Activated T-helper 2 cell treated with anti-CD3 and anti-CD28 coated beads, Interferon-gamma antibody, Interleukin-2, Interleukin-4, amounts not matched to agents 10 μg/mL and 5 μg/mL and 100 μg/mL, durations not matched to agents 14 hours and 24 hours and 36 hours (primary cell): ENCODE measurements at regions not wholly inside any gene's neighbourhood (a gene's known extent, or its start where the extent isn't known, plus 50 kb on each side); places are given as distances from the start of the nearest gene placed in this dataset.

Experiments used
- DNase-seq: peaks from one replicate; pipeline ENCODE4 v3.0.0; 2021; ENCODE audit warnings: low spot score
- H3K27ac Mint-ChIP-seq: one replicate; pipeline ENCODE4 v1.8.0; 2021; ENCODE audit warnings: mixed read lengths
- H3K27me3 Mint-ChIP-seq: one replicate; pipeline ENCODE4 v1.8.0; 2021; ENCODE audit warnings: low read depth, mixed read lengths
- H3K36me3 Mint-ChIP-seq: one replicate; pipeline ENCODE4 v1.8.0; 2021; ENCODE audit warnings: low read depth, mixed read lengths
- H3K4me1 Mint-ChIP-seq: one replicate; pipeline ENCODE4 v1.8.0; 2021; ENCODE audit warnings: low read depth, mixed read lengths
- H3K4me3 Mint-ChIP-seq: one replicate; pipeline ENCODE4 v1.8.0; 2021; ENCODE audit warnings: low read depth, mild to moderate bottlenecking, moderate library complexity, mixed read lengths
- H3K9me3 Mint-ChIP-seq: one replicate; pipeline ENCODE4 v1.8.0; 2021; ENCODE audit warnings: mixed read lengths
- intact Hi-C: fragments of 100-400 bp; cut with micrococcal nuclease; formaldehyde crosslinking; loops from one replicate; pipeline ENCODE4 v1.15.1; 2023

DNA sequence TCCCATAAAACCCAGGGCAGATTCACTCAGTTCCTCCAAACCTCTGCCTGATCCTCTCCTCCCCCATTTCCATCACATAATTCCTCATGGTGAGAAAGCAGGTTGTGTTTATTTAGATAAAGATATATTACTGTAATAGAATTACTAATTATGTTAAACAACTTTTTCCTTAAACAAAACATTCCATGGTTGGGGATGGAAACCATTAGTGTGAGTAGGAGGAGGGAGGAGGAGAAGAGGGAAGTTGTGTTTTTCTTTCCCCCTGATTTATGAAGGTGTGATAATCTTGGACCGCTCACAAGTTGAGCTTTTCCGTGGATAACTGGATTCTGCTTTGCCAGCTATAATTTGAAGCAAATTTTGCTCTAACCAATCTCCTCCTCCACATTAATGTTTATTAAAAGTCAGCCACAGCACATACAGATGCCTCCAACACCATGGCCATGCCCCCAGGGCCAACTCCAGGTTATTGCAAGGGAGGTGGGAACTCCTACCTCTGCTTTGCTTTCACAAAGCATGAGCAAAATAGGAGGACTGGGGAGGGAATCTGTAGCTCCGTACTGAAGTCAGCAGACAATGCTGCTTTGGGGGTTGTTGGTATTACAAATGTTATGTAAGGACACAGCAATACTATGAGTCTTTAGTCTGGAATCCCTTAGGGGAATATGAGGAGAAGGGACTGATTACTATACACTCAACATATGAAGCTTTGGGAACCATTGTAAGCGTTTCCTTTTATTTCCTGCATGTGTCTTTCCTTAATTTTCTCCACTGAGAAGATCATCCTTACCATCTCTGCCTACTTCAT lies 542.0 kb downstream of the DHX35 start:
- intact Hi-C loops: no loop called here
- H3K27ac Mint-ChIP-seq: no peak overlapping the region
- DNase-seq: no peak
- H3K4me3 Mint-ChIP-seq: no peak overlapping the region
- H3K36me3 Mint-ChIP-seq: no peaks in the 10 kb centered on the region
- no peaks in the 10 kb centered on the region for H3K4me1 Mint-ChIP-seq
- no peaks in the 10 kb centered on the region for H3K9me3 Mint-ChIP-seq
- H3K27me3 Mint-ChIP-seq: no peaks in the 10 kb centered on the region

DNA sequence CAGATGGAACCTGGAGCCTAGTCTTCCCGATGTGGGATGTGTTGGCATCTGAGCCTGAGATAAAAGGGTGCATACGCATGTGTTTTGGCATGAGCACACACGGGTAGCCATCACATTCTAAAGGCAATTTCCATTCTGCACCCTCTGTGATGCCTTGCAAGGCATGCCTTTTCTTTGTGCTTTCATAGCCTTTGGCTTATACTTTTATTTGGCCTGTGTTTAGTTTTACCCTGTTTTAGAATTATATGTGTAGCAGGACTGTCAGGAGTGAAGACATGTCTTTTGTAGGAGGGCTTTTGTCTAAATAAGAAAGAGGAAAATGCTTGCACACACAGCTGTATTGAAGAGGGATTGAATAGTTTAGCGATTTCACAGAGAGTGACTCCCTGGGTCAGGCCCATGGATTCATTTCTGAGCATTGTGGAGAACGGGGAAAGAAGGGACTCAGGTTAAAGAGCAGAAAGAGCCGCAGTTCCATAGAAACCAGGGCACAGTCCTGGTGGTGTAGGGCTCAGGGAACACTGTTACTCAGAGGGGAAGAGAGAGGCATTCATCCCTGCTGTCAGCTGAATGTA lies 530.2 kb downstream of the DHX35 start:
- H3K27me3 Mint-ChIP-seq: no peaks in the 10 kb centered on the region
- H3K36me3 Mint-ChIP-seq: no peaks in the 10 kb centered on the region
- DNase-seq: no peak
- no peak overlapping the region for H3K27ac Mint-ChIP-seq
- intact Hi-C loops: no loop called here
- no peak overlapping the region for H3K4me3 Mint-ChIP-seq
- H3K9me3 Mint-ChIP-seq: peaks cover 2% of the 10 kb centered on the region
- H3K4me1 Mint-ChIP-seq: no peaks in the 10 kb centered on the region

DNA sequence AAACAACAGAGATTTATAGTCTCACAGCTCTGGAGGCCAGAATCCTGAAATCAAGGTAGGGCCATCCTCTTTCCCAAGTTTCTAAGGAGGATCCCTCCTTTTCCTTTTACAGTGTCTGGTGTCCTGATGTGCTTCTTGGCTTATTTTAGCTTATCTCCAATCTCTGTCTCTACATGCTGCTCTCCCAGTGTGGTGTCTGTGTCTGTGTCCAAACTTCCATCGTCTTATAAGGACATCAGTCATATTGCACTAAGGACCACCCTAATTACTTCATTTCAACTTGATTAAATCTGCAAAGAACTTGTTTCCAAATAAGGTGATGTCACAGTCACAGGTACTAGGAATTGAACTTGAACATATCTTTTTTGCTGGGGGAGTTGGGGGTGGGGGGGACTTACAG lies 529.6 kb downstream of the DHX35 start:
- no peak overlapping the region for H3K27ac Mint-ChIP-seq
- DNase-seq: no peak
- H3K4me1 Mint-ChIP-seq: no peaks in the 10 kb centered on the region
- H3K9me3 Mint-ChIP-seq: no peaks in the 10 kb centered on the region
- H3K36me3 Mint-ChIP-seq: no peaks in the 10 kb centered on the region
- intact Hi-C loops: no loop called here
- H3K4me3 Mint-ChIP-seq: no peak overlapping the region
- no peaks in the 10 kb centered on the region for H3K27me3 Mint-ChIP-seq

DNA sequence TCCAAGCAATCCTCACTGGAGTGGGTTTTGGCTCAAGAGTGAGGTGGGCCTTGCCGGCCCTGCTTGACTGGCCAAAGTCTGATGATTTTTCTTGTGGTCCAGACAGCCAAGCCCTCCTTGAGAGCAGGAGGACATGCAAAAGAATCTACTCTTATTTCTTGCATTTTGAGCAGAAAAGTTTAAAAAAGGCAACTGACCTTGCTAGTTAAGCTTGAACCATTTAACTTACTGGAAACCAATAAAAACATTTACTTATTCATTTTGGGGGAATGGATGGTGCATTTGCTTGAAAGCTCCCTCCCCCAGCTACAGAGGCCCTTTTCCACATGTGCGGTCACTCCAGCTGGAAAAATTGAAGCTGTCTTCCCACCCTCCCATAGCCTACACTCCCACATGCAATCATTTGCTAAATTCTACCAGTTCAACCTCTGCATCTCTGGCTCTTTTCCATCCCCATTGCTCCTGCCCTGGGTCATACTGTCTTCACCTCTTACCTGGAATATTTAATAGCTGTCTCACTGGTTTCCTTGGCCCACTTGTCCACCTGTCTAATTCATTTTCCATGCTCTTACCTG lies 527.9 kb downstream of the DHX35 start:
- Mint-ChIP-seq H3K27me3 (no peaks in the 10 kb centered on the region), H3K36me3 (no peaks in the 10 kb centered on the region), H3K27ac (no peak overlapping the region), H3K4me1 (no peaks in the 10 kb centered on the region), H3K9me3 (no peaks in the 10 kb centered on the region), H3K4me3 (no peak overlapping the region)
- DNase-seq: no peak
- intact Hi-C loops: no loop called here

DNA sequence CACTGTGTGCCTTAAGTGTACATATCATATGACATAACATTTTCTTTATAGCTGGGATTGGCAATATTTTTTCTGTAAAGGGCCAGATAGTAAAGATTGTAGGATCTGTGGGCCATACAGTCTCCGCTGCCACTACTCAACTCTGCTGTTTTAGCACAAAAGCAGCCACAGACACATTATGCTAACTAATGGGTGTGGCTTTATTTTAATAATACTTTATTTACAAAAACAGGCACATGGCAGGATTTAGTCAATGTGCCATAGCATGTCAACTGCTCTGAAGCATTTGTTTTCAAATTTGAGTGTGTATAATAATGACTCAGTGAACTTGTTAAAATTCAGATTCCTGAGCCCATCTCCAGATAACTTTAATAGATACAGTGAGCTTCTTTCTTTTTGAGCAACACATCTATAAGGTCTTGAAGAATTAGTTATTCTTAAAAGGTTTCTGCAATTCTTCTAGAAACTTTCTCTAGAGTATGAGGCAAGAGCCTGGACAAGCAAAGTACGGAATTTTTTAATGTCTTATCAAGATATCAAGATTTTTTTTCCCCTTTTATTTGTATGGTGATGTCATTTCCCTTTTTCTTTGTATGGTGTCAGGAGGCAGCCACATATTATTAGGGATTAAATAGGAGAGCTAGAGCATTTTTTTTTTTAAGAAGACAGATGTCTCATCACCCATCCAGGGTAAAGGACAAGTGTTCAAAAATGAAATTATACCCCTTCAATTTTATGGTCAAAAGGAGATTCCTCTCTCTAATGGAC lies 518.3 kb downstream of the DHX35 start:
- Mint-ChIP-seq H3K36me3 (no peaks in the 10 kb centered on the region), H3K4me1 (no peaks in the 10 kb centered on the region), H3K4me3 (no peak overlapping the region), H3K9me3 (no peaks in the 10 kb centered on the region), H3K27me3 (no peaks in the 10 kb centered on the region), H3K27ac (no peak overlapping the region)
- no peak for DNase-seq
- intact Hi-C loops: no loop called here

DNA sequence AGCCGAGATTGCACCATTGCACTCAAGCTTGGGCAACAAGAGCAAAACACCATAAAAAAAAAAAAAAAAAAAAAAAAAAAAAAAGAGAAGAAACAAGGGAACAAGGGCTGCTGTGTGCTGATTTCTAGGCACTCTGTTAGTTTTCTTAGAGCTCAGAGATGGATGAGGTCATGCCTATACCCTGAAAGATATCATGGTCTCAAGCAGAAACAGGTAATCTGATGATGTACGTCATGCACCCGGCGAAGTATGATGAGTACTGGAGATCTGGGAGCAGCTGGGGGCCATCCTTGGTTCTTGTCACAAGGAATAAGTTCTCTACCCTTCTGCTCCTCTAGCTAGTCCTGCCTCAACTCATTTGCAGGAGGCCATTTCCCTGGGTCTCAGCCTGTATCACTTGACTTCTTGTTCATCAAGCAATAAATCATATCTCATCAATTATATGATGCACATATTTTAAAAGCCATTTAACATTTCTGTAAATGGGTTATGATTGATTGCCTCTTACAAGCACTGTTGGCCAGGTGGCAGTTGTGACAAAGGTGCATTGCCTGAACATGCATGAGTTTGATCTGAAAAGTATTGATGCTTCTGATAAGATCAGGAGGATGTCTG lies 517.2 kb downstream of the DHX35 start:
- Mint-ChIP-seq H3K27me3 (no peaks in the 10 kb centered on the region), H3K9me3 (no peaks in the 10 kb centered on the region), H3K4me1 (no peaks in the 10 kb centered on the region), H3K27ac (no peak overlapping the region), H3K4me3 (no peak overlapping the region), H3K36me3 (no peaks in the 10 kb centered on the region)
- no peak for DNase-seq
- intact Hi-C loops: no loop called here

DNA sequence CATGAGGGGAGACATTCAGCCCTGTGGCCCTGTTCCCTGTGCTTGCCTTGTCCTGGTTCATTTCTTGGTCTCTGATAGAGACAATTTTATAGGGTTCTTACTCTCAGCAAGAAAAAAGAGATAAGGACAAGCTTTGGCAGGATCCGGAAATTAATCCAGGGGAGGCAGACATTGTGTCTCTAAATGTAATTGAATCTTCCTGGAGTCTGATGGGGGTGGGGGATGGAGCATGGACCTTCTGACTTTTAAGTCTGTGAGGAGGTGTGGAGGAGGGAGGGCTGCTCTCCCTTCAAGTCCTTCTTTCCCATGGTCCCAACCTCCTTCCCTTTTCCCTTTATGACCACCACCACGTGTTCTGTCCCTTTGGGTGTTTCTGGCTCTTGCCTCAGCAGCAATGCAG lies 512.7 kb downstream of the DHX35 start:
- Mint-ChIP-seq H3K27me3 (no peaks in the 10 kb centered on the region), H3K27ac (no peak overlapping the region), H3K4me1 (no peaks in the 10 kb centered on the region), H3K36me3 (no peaks in the 10 kb centered on the region), H3K9me3 (peaks cover 3% of the 10 kb centered on the region), H3K4me3 (no peak overlapping the region)
- intact Hi-C loops: no loop called here
- no peak for DNase-seq

DNA sequence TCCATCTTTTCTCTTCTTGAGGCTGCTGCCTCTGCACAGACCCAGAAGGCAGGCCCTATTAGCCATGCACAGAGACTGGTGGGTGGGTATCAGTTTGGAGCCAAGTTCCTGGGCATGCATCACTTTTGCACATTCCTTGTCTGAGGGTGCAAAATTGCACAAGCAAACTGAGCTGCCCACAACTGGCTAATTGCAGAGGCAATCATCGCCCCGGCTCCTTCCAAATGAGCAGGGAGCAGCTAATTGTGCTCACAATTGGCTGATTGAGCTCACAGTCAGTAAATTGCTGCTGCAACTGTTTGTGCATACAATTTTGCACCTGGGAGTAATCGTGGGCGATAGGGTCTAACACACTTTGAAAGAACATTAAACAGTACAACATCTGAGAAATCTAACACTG lies 511.4 kb downstream of the DHX35 start:
- Mint-ChIP-seq H3K4me1 (no peaks in the 10 kb centered on the region), H3K27ac (no peak overlapping the region), H3K27me3 (no peaks in the 10 kb centered on the region), H3K36me3 (no peaks in the 10 kb centered on the region), H3K9me3 (peaks cover 3% of the 10 kb centered on the region), H3K4me3 (no peak overlapping the region)
- DNase-seq: no peak
- intact Hi-C loops: no loop called here

DNA sequence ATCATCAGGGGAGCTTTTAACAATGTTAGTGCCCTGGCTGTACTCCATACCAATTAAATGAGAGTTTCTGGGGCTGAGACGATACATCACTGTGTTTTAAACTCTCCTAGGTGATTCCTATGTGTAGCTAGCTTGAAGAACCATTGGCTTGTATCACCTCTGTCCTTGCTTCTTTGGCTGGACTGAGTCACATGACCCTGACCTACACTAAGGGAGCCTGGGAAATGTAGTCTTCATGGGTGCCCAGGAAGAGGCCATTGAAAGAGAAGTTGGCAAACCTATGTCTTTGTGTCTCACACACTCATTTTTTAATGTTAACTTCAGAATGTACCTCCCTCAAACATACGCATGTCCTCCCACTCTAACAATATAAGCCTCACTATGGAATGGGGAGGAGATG lies 506.6 kb downstream of the DHX35 start:
- no peak for DNase-seq
- Mint-ChIP-seq H3K9me3 (peaks cover 3% of the 10 kb centered on the region), H3K27me3 (no peaks in the 10 kb centered on the region), H3K36me3 (no peaks in the 10 kb centered on the region), H3K4me3 (no peak overlapping the region), H3K27ac (no peak overlapping the region), H3K4me1 (no peaks in the 10 kb centered on the region)
- intact Hi-C loops: no loop called here

DNA sequence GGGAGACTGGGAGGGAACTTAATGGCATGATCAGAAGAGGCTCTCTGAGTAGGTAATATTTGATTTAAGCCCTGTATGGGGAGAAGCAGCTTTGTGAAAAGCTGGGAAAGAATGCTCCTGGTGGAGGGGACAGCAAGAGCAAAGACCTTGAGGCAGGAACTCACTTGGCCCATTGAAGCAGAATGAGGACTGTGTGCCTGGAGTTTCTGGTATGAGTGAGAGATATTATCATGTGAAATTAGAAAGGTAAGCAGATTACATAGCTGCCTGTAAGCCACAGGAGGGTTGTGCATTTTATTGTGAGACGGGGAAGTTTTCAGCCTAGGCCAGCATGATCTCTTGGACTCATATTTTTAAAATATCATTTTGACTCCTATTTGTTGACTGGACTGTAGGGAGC lies 502.1 kb downstream of the DHX35 start:
- DNase-seq: no peak
- H3K4me1 Mint-ChIP-seq: no peaks in the 10 kb centered on the region
- H3K4me3 Mint-ChIP-seq: no peak overlapping the region
- H3K27me3 Mint-ChIP-seq: no peaks in the 10 kb centered on the region
- no peak overlapping the region for H3K27ac Mint-ChIP-seq
- no peaks in the 10 kb centered on the region for H3K36me3 Mint-ChIP-seq
- intact Hi-C loops: no loop called here
- H3K9me3 Mint-ChIP-seq: no peaks in the 10 kb centered on the region

DNA sequence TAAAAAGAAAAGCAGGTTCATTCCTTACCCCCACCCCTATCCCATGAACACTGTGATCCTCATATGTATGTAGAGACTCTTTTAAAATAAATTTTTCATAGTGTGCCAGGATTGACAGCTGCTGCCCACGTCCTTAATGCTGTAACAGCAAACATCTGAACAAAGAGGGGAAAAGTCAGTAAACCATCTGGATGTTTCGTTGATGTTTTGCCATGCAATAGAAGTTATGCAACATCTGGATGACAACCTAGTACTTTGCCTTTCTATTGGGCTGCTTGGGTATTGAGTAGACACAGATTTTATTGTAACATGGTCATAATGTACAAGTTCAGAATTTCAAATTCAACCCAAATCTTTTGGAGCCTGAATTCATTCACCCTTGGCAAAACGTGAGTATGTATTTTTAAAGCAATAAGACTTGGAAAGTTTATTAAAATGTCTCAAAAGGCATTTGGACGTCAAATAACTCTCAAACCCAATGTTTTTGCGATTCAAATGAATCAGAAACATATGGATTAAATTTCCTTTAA lies 500.3 kb downstream of the DHX35 start:
- H3K9me3 Mint-ChIP-seq: no peaks in the 10 kb centered on the region
- H3K36me3 Mint-ChIP-seq: no peaks in the 10 kb centered on the region
- H3K27ac Mint-ChIP-seq: no peak overlapping the region
- no peaks in the 10 kb centered on the region for H3K27me3 Mint-ChIP-seq
- intact Hi-C loops: no loop called here
- no peaks in the 10 kb centered on the region for H3K4me1 Mint-ChIP-seq
- no peak overlapping the region for H3K4me3 Mint-ChIP-seq
- DNase-seq: no peak

DNA sequence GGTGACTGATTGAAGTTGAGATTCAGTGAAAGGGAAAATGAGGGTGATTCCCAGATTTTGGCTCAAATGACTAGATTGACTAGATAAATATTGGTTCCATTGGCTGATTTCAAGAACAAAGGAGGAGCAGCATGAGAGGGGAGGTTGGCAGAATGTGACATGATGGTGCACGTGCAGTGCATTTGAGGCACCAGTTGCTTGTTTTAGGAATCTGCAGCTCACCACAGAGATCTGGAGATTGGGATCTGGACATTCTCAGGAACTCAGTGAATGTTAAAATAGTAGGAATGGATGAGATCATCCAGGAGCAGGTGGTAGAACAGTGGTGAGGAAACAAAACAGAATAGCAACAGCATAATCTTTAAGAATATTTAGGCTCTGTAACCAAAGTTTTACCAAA lies 496.3 kb downstream of the DHX35 start:
- Mint-ChIP-seq H3K27me3 (no peaks in the 10 kb centered on the region), H3K4me1 (no peaks in the 10 kb centered on the region), H3K27ac (no peak overlapping the region), H3K36me3 (no peaks in the 10 kb centered on the region), H3K4me3 (no peak overlapping the region), H3K9me3 (no peaks in the 10 kb centered on the region)
- no peak for DNase-seq
- intact Hi-C loops: no loop called here
